ENCODE measurements at regions not wholly inside any gene's neighbourhood (a gene's known extent, or its start where the extent isn't known, plus 50 kb on each side); places are given as distances from the start of the nearest gene placed in this dataset.

- TF ChIP-seq, protein P1, sequence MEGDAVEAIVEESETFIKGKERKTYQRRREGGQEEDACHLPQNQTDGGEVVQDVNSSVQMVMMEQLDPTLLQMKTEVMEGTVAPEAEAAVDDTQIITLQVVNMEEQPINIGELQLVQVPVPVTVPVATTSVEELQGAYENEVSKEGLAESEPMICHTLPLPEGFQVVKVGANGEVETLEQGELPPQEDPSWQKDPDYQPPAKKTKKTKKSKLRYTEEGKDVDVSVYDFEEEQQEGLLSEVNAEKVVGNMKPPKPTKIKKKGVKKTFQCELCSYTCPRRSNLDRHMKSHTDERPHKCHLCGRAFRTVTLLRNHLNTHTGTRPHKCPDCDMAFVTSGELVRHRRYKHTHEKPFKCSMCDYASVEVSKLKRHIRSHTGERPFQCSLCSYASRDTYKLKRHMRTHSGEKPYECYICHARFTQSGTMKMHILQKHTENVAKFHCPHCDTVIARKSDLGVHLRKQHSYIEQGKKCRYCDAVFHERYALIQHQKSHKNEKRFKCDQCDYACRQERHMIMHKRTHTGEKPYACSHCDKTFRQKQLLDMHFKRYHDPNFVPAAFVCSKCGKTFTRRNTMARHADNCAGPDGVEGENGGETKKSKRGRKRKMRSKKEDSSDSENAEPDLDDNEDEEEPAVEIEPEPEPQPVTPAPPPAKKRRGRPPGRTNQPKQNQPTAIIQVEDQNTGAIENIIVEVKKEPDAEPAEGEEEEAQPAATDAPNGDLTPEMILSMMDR (conservative IDR thresholded peaks at IDR 0.05 in 1 of 2, IDR thresholded peaks at IDR 0.05 in 1 of 2; ENCODE audit: extremely low read depth in 1 of 2, insufficient read depth in 1 of 2, low read depth in 1 of 2, low read length in 2 of 2) = no peak
- TF ChIP-seq EZH2 (IDR thresholded peaks at IDR 0.05; ENCODE audit: borderline replicate concordance, low read length) = no peak
These were observed 1071.1 kb upstream of the FLRT2 start for GRCh38 chr14:84458881-84459280.

Measured in mammary epithelial cell (primary cell).